ENCODE measurements at regions not wholly inside any gene's neighbourhood (a gene's known extent, or its start where the extent isn't known, plus 50 kb on each side); places are given as distances from the start of the nearest gene placed in this dataset.

DNA sequence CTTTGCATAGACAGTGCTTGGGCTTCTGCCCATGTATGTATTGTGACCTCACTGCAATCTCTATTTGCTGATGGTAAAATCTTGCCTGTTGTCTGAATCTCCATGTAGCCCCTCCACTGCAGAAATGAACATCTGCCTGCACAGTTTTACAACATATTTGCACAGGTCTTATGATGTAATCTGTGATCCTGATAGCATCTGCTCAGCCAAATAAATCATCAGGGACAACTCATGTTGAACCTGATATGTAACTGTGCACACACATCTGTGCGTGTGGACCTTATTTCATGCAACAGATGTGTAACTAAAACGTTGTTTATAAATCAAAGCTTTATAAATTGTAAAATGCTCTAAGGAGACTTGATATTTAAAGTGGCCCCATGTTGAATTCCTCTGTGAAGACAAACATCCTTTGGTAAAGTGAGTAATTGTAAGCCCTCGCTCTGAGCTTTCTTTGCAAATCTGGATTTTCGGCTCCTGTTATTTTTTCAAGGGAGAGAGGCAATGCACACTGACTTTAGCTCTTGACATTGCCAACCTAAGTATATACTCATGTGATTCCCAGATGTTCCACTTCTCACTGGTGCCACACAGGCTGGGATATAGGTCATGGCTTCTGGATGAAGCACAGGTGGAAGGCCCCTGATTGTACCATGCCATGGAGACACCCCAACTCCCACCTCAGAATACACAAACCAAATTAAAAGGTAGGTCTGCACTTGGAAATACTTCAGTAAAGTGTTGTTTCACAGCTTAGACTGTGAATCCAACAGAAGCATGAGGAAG lies 371.3 kb downstream of the GRIN2B start:
- TF ChIP-seq, protein P1, sequence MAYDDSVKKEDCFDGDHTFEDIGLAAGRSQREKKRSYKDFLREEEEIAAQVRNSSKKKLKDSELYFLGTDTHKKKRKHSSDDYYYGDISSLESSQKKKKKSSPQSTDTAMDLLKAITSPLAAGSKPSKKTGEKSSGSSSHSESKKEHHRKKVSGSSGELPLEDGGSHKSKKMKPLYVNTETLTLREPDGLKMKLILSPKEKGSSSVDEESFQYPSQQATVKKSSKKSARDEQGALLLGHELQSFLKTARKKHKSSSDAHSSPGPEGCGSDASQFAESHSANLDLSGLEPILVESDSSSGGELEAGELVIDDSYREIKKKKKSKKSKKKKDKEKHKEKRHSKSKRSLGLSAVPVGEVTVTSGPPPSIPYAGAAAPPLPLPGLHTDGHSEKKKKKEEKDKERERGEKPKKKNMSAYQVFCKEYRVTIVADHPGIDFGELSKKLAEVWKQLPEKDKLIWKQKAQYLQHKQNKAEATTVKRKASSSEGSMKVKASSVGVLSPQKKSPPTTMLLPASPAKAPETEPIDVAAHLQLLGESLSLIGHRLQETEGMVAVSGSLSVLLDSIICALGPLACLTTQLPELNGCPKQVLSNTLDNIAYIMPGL (CRISPR knock-in tag; IDR thresholded peaks at IDR 0.05; ENCODE audit: borderline replicate concordance), result no peak
- TF ChIP-seq RCOR1 (IDR thresholded peaks at IDR 0.05; ENCODE audit: low read depth, low read length), result no peak
- TF ChIP-seq POLR2A (IDR thresholded peaks at IDR 0.05; ENCODE audit: low read length), result no peak
- TF ChIP-seq BHLHE40 (IDR thresholded peaks at IDR 0.05; ENCODE audit: low read depth, low read length), result no peak
- TF ChIP-seq, protein P2, sequence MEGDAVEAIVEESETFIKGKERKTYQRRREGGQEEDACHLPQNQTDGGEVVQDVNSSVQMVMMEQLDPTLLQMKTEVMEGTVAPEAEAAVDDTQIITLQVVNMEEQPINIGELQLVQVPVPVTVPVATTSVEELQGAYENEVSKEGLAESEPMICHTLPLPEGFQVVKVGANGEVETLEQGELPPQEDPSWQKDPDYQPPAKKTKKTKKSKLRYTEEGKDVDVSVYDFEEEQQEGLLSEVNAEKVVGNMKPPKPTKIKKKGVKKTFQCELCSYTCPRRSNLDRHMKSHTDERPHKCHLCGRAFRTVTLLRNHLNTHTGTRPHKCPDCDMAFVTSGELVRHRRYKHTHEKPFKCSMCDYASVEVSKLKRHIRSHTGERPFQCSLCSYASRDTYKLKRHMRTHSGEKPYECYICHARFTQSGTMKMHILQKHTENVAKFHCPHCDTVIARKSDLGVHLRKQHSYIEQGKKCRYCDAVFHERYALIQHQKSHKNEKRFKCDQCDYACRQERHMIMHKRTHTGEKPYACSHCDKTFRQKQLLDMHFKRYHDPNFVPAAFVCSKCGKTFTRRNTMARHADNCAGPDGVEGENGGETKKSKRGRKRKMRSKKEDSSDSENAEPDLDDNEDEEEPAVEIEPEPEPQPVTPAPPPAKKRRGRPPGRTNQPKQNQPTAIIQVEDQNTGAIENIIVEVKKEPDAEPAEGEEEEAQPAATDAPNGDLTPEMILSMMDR (IDR thresholded peaks at IDR 0.05), result no peak
- TF ChIP-seq, protein P3, sequence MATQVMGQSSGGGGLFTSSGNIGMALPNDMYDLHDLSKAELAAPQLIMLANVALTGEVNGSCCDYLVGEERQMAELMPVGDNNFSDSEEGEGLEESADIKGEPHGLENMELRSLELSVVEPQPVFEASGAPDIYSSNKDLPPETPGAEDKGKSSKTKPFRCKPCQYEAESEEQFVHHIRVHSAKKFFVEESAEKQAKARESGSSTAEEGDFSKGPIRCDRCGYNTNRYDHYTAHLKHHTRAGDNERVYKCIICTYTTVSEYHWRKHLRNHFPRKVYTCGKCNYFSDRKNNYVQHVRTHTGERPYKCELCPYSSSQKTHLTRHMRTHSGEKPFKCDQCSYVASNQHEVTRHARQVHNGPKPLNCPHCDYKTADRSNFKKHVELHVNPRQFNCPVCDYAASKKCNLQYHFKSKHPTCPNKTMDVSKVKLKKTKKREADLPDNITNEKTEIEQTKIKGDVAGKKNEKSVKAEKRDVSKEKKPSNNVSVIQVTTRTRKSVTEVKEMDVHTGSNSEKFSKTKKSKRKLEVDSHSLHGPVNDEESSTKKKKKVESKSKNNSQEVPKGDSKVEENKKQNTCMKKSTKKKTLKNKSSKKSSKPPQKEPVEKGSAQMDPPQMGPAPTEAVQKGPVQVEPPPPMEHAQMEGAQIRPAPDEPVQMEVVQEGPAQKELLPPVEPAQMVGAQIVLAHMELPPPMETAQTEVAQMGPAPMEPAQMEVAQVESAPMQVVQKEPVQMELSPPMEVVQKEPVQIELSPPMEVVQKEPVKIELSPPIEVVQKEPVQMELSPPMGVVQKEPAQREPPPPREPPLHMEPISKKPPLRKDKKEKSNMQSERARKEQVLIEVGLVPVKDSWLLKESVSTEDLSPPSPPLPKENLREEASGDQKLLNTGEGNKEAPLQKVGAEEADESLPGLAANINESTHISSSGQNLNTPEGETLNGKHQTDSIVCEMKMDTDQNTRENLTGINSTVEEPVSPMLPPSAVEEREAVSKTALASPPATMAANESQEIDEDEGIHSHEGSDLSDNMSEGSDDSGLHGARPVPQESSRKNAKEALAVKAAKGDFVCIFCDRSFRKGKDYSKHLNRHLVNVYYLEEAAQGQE (IDR thresholded peaks at IDR 0.05), result no peak
- TF ChIP-seq MAZ (IDR thresholded peaks at IDR 0.05; ENCODE audit: borderline replicate concordance, low read depth, low read length), result no peak
- no peak for TF ChIP-seq FOXS1 (CRISPR knock-in tag; IDR thresholded peaks at IDR 0.05)
- TF ChIP-seq, protein P4, sequence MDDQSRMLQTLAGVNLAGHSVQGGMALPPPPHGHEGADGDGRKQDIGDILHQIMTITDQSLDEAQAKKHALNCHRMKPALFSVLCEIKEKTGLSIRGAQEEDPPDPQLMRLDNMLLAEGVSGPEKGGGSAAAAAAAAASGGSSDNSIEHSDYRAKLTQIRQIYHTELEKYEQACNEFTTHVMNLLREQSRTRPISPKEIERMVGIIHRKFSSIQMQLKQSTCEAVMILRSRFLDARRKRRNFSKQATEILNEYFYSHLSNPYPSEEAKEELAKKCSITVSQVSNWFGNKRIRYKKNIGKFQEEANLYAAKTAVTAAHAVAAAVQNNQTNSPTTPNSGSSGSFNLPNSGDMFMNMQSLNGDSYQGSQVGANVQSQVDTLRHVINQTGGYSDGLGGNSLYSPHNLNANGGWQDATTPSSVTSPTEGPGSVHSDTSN (IDR thresholded peaks at IDR 0.05), result no peak
- TF ChIP-seq RFX5 (IDR thresholded peaks at IDR 0.05), result no peak
- TF ChIP-seq ZFP36 (IDR thresholded peaks at IDR 0.05; ENCODE audit: borderline replicate concordance, partially characterized antibody), result no peak

Data from A549 (cell line).